Caco-2 (cell line): ENCODE measurements at regions not wholly inside any gene's neighbourhood (a gene's known extent, or its start where the extent isn't known, plus 50 kb on each side); places are given as distances from the start of the nearest gene placed in this dataset.

Experiments used
- BruUV-seq: library from RNA; stranded (reverse); fragments of 400-500 nt; replicated peaks from 2 replicates; lab custom pipeline; 2021; lab: Mats Ljungman, UMichigan
- CTCF ChIA-PET: fragments of 300-600 bp; sonication (Branson Sonifier 250); formaldehyde crosslinking; loops from one replicate; lab custom pipeline; 2022; ENCODE audit warnings: antibody characterized with exemption; lab: Charles Lee
- POLR2A ChIA-PET: fragments of 300-600 bp; sonication (Branson Sonifier 250); formaldehyde crosslinking; loops from one replicate; lab custom pipeline; 2022; ENCODE audit warnings: antibody characterized with exemption; lab: Charles Lee
- DNase-seq, 2 experiments: peaks; one replicate each; pipeline versions ENCODE4 v3.0.0 to v3.0.0-alpha.2; 2020 to 2022
- H3K27me3 ChIP-seq: replicated peaks from 2 replicates; pipeline ENCODE4 v1.6.0; 2011; ENCODE audit warnings: low read length; ENCODE audit not compliant: control insufficient read depth, insufficient read depth
- H3K36me3 ChIP-seq: 2 replicates; pipeline ENCODE4 v1.5.1; 2011; ENCODE audit warnings: low read length; ENCODE audit not compliant: control insufficient read depth, insufficient read depth
- H3K4me1 ChIP-seq: fragments of 250-450 bp; sonication (Bioruptor Pico); 2 replicates; pipeline ENCODE4 v1.5.1; 2020; ENCODE audit warnings: mild to moderate bottlenecking
- H3K4me3 ChIP-seq: 2 replicates; pipeline ENCODE4 v1.5.1; 2011; ENCODE audit warnings: low read depth, mild to moderate bottlenecking, control low read depth, low read length
- H3K9me3 ChIP-seq: fragments of 250-450 bp; sonication (Bioruptor Pico); 2 replicates; pipeline ENCODE4 v1.5.1; 2020; ENCODE audit warnings: mild to moderate bottlenecking, moderate library complexity
- H3K27ac Mint-ChIP-seq: one replicate; pipeline ENCODE4 v1.8.0; 2022; ENCODE audit warnings: mixed read lengths; ENCODE audit not compliant: unreplicated experiment
- H3K27me3 Mint-ChIP-seq: one replicate; pipeline ENCODE4 v1.8.0; 2022; ENCODE audit warnings: mixed read lengths; ENCODE audit not compliant: insufficient read depth, unreplicated experiment
- H3K36me3 Mint-ChIP-seq: one replicate; pipeline ENCODE4 v1.8.0; 2022; ENCODE audit warnings: mild to moderate bottlenecking, mixed read lengths; ENCODE audit not compliant: insufficient read depth, unreplicated experiment
- H3K4me1 Mint-ChIP-seq: one replicate; pipeline ENCODE4 v1.8.0; 2022; ENCODE audit warnings: low read depth, mixed read lengths; ENCODE audit not compliant: unreplicated experiment
- H3K4me3 Mint-ChIP-seq: one replicate; pipeline ENCODE4 v1.8.0; 2022; ENCODE audit warnings: mild to moderate bottlenecking, moderate library complexity, mixed read lengths; ENCODE audit not compliant: unreplicated experiment
- H3K9me3 Mint-ChIP-seq: one replicate; pipeline ENCODE4 v1.8.0; 2022; ENCODE audit warnings: mixed read lengths; ENCODE audit not compliant: unreplicated experiment
- CTCF ChIP-seq, 2 experiments: fragments of 200-600 bp in 1 of 2; IDR thresholded peaks; 1 replicate in 1 of 2; 2 replicates in 1 of 2; pipeline versions ENCODE4 v1.5.1 to v1.8.0; 2011 to 2022; ENCODE audit warnings: antibody characterized with exemption in 1 of 2, control low read depth in 1 of 2, inconsistent platforms in 1 of 2, low read depth in 1 of 2, low read length in 1 of 2, mild to moderate bottlenecking in 1 of 2, moderate library complexity in 1 of 2; ENCODE audit not compliant: insufficient read depth in 1 of 2, severe bottlenecking in 1 of 2, unreplicated experiment in 1 of 2
- intact Hi-C: fragments of 100-400 bp; cut with micrococcal nuclease; formaldehyde crosslinking; loops from one replicate; pipeline ENCODE4 v1.10.0; 2022; ENCODE audit not compliant: unreplicated experiment

DNA sequence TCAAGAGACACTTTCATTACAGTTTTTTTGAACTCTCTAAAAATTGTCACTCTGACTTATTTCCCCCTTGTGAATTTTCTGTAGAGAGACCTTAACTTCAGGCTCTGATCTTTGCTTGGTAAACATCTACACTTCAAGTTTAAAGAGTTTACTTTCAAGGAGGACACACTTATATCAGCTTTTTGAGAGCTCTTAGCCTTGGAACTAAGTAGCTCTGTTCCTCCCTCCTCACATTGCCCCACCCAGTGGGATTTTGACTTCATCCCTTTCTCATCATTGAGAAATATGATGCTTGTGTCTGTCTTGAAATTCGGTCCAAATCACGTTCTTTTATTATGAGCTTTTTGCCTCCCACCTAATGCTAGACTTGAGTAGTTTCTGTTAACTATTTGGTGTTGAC, 433.4 kb upstream of the MEIS1 start:
- no peak for TF ChIP-seq CTCF (IDR thresholded peaks at IDR 0.05; ENCODE audit: insufficient read depth in 1 of 2, low read depth in 1 of 2, low read length in 1 of 2, severe bottlenecking in 1 of 2, unreplicated experiment in 1 of 2)
- Mint-ChIP-seq H3K27ac (no peak overlapping the region), H3K36me3 (no peaks in the 10 kb centered on the region), H3K4me1 (no peaks in the 10 kb centered on the region), H3K27me3 (peaks cover 5% of the 10 kb centered on the region), H3K9me3 (no peaks in the 10 kb centered on the region), H3K4me3 (no peak overlapping the region)
- H3K4me1 ChIP-seq = no peaks in the 10 kb centered on the region
- H3K27me3 ChIP-seq = no peaks in the 10 kb centered on the region
- ChIA-PET POLR2A (no interaction called here), CTCF (no interaction called here)
- H3K36me3 ChIP-seq = no peaks in the 10 kb centered on the region
- H3K9me3 ChIP-seq = no peaks in the 10 kb centered on the region
- BruUV-seq = no TSS peak
- intact Hi-C loops = no loop called here
- H3K4me3 ChIP-seq = no peak overlapping the region
- no peak for DNase-seq

DNA sequence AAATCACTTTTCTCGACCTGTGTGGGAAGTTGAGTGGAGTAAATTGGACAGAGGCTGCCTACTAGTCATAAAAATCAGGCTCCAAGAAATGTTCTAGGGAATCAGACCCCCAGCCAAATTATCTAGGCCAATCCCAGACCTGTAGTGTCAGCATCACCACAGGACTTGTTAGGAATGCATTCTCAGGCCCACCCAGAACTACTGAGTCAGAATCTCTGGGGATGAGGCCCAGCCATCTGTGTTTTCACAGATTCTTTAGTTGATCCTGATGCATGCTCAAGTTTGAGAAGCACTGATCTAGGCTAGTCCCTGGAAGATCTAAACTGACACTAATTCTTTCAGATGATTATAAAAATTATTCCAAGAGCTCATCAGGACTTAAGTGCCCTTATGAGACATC, 434.0 kb upstream of the MEIS1 start:
- Mint-ChIP-seq H3K27ac (no peak overlapping the region), H3K4me3 (no peak overlapping the region), H3K4me1 (no peaks in the 10 kb centered on the region), H3K36me3 (no peaks in the 10 kb centered on the region), H3K9me3 (no peaks in the 10 kb centered on the region), H3K27me3 (peaks cover 5% of the 10 kb centered on the region)
- POLR2A ChIA-PET = no interaction called here
- no peak for TF ChIP-seq CTCF (IDR thresholded peaks at IDR 0.05; ENCODE audit: insufficient read depth in 1 of 2, low read depth in 1 of 2, low read length in 1 of 2, severe bottlenecking in 1 of 2, unreplicated experiment in 1 of 2)
- no peak for DNase-seq
- CTCF ChIA-PET = no interaction called here
- no peaks in the 10 kb centered on the region for H3K4me1 ChIP-seq
- intact Hi-C loops = no loop called here
- no peaks in the 10 kb centered on the region for H3K9me3 ChIP-seq
- no peaks in the 10 kb centered on the region for H3K27me3 ChIP-seq
- no peaks in the 10 kb centered on the region for H3K36me3 ChIP-seq
- BruUV-seq = no TSS peak
- no peak overlapping the region for H3K4me3 ChIP-seq

GRCh38 chr2:65999796-66000195, 435.1 kb upstream of the MEIS1 start:
- TF ChIP-seq CTCF (IDR thresholded peaks at IDR 0.05; ENCODE audit: insufficient read depth in 1 of 2, low read depth in 1 of 2, low read length in 1 of 2, severe bottlenecking in 1 of 2, unreplicated experiment in 1 of 2) = no peak
- no peak for DNase-seq
- H3K27ac Mint-ChIP-seq = no peak overlapping the region
- no peaks in the 10 kb centered on the region for H3K27me3 ChIP-seq
- no peaks in the 10 kb centered on the region for H3K4me1 Mint-ChIP-seq
- POLR2A ChIA-PET = no interaction called here
- H3K4me3 Mint-ChIP-seq = no peak overlapping the region
- no peaks in the 10 kb centered on the region for H3K9me3 Mint-ChIP-seq
- H3K9me3 ChIP-seq = no peaks in the 10 kb centered on the region
- intact Hi-C loops = no loop called here
- CTCF ChIA-PET = no interaction called here
- H3K4me3 ChIP-seq = no peak overlapping the region
- peaks cover 5% of the 10 kb centered on the region for H3K27me3 Mint-ChIP-seq
- H3K4me1 ChIP-seq = no peaks in the 10 kb centered on the region
- no TSS peak for BruUV-seq
- no peaks in the 10 kb centered on the region for H3K36me3 Mint-ChIP-seq
- H3K36me3 ChIP-seq = no peaks in the 10 kb centered on the region
